ENCODE measurements at regions not wholly inside any gene's neighbourhood (a gene's known extent, or its start where the extent isn't known, plus 50 kb on each side); places are given as distances from the start of the nearest gene placed in this dataset.

GRCh38 chr12:46553266-46553665, 180.7 kb upstream of the SLC38A2 start (continued):
- TF ChIP-seq ZBTB33 (IDR thresholded peaks at IDR 0.05; ENCODE audit: extremely low read depth, insufficient replicate concordance, low read length): no peak
- peak; percentile 90 for TF ChIP-seq JUND (IDR thresholded peaks at IDR 0.05)
- no peak for TF ChIP-seq ZNF274 (IDR thresholded peaks at IDR 0.05; ENCODE audit: low read depth, low read length)

GRCh38 chr12:46550266-46550879, 177.8 kb upstream of the SLC38A2 start:
- peaks cover 16% of the 10 kb centered on the region for H3K79me2 ChIP-seq (ENCODE audit: insufficient read depth, low read length)
- no peaks in the 10 kb centered on the region for H3K27me3 ChIP-seq (ENCODE audit: insufficient read depth, low read length)
- H3K9ac ChIP-seq (ENCODE audit: low read length): peak overlapping the region; percentile 72
- peak overlapping the region; percentile 81 for H3K4me2 ChIP-seq (ENCODE audit: low read length)
- H3K9me3 ChIP-seq (ENCODE audit: control insufficient read depth in 1 of 2, insufficient read depth in 1 of 2, low read depth in 1 of 2, low read length in 2 of 2): no peaks in the 10 kb centered on the region
- peak overlapping the region; percentile 91 for H3K27ac ChIP-seq (ENCODE audit: low read depth, low read length)
- intact Hi-C loops (cut with micrococcal nuclease): loop anchor here (5.0 to 10.0 kb wide), 5 partner anchors 58 to 384 kb away; partner anchors contain the start of gene SLC38A1
- peaks cover 90 to 91% of the 10 kb centered on the region in 2 experiments for H3K4me1 ChIP-seq (ENCODE audit: control insufficient read depth in 1 of 2, insufficient read depth in 2 of 2, low read length in 2 of 2)
- ChIA-PET RAD21 (ENCODE audit: low non-redundant PET in 1 of 2, low total read pairs in 2 of 2, uncharacterized antibody in 2 of 2, unreplicated experiment in 2 of 2) (no interaction called here), POLR2A (interaction anchor here (0.9 to 3.7 kb wide), 5 partner anchors 11 to 177 kb away, joined by 3 to 13 read pairs (median 7); no protein-coding TSS in a partner anchor), CTCF (no interaction called here)
- ATAC-seq (no peak), DNase-seq (ENCODE audit: low read depth, low spot score) (no peak)
- H4K20me1 ChIP-seq (ENCODE audit: insufficient read depth): no peaks in the 10 kb centered on the region
- TF ChIP-seq MAX (IDR thresholded peaks at IDR 0.05) (0 out of 2 replicates have a peak, but pooled peaks have one; percentile 5), ELF1 (IDR thresholded peaks at IDR 0.05; ENCODE audit: borderline replicate concordance, low read depth) (no peak)
- no peaks in the 10 kb centered on the region for H3K36me3 ChIP-seq (ENCODE audit: control insufficient read depth in 1 of 2, insufficient read depth in 2 of 2, low read length in 2 of 2)
- peak overlapping the region in 1 of 2 experiments; percentile 14; a peak in 2 of 4 replicates for H3K4me3 ChIP-seq (replicated peaks in 1 of 2; ENCODE audit: low read depth in 1 of 2, low read length in 2 of 2)
- H3K9me2 ChIP-seq (ENCODE audit: insufficient read depth): no peaks in the 10 kb centered on the region
- BruUV-seq (replicated peaks): TSS peak; percentile 25
- H2AFZ ChIP-seq (ENCODE audit: low read depth, low read length, poor library complexity, severe bottlenecking): no peak overlapping the region

All from HCT116 (cell line).